GM13976 (cell line): ENCODE measurements at regions not wholly inside any gene's neighbourhood (a gene's known extent, or its start where the extent isn't known, plus 50 kb on each side); places are given as distances from the start of the nearest gene placed in this dataset.

Experiments
- DNase-seq: peaks from one replicate; pipeline ENCODE4 v3.0.0; 2012; ENCODE audit warnings: low spot score
- CTCF ChIP-seq: IDR thresholded peaks from 2 replicates; pipeline ENCODE4 v1.5.1; 2012; ENCODE audit warnings: borderline replicate concordance, mild to moderate bottlenecking; ENCODE audit not compliant: insufficient read depth; ENCODE audit errors: extremely low read depth, missing control alignments, control extremely low read depth
- in situ Hi-C: fragments of 300-500 bp; cut with MboI; formaldehyde crosslinking; loops from one replicate; pipeline ENCODE4 v1.12.0; 2022; ENCODE audit warnings: low sequenced_read_pairs, mixed read lengths, inconsistent platforms; ENCODE audit not compliant: unreplicated experiment

- in situ Hi-C loops = no loop called here
- no peak for TF ChIP-seq CTCF
- no peak for DNase-seq
Observed at GRCh38 chr3:105957722-105958121, 88.9 kb upstream of the CBLB start.

DNA sequence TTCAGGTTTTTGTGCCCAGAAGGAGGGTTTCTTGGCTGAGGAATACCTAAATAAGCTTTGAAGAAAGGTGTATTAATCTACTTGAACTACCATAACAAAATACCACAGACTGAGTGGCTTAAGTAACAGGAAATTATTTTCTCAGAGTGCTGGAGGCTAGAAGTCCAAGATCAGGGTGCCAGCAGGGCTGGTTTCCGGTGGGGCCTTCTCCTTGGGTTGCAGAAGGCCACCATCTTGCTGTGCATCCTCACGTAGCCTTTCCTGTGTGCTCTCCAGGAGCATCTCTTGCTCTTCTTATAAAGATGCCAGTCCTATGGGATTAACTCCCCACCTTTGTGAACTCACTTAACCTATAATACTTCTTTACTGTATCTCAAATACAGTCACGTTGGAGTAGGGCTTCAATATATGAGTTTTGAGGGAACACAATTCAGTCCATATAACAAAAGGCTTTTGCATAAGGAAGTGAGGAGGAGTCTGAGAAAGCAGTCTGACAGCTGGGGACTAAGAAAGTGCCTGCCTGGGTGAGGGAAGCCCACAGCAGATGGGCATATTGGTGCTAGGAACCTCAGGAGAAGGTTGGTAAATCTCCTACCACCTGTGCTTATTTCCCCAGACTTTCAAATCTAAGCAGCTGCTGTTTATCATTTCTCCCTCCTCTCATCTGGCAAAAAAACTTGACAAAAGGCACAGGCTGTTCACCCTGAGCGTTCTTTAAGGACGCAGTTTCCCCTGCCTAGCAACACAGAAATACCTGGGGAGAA lies 89.6 kb upstream of the CBLB start:
- no peak for TF ChIP-seq CTCF
- in situ Hi-C loops = no loop called here
- DNase-seq = no peak

- no peak for DNase-seq
- no peak for TF ChIP-seq CTCF
- in situ Hi-C loops = no loop called here
Observed at GRCh38 chr3:105959851-105960250, 91.0 kb upstream of the CBLB start.

DNA sequence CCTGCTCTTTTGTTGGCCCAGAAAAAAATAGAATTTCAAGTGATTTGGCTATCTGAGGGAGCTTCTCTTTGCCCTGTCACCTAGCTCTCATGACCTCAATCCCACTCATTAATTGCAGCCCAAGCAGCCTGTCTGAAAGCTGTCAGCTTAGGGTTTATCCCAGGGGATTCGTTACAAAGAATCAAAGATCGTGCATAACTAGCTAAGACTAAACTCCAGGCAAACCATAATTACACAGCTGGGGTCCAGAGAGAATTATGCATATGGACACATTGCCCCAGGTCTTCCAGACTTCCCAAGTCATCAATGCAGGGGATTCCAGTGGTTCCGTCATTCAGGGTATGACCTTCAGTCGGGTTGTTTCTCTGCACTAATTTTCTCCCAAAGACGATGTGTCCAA lies 91.6 kb upstream of the CBLB start:
- no peak for DNase-seq
- in situ Hi-C loops = no loop called here
- no peak for TF ChIP-seq CTCF

DNA sequence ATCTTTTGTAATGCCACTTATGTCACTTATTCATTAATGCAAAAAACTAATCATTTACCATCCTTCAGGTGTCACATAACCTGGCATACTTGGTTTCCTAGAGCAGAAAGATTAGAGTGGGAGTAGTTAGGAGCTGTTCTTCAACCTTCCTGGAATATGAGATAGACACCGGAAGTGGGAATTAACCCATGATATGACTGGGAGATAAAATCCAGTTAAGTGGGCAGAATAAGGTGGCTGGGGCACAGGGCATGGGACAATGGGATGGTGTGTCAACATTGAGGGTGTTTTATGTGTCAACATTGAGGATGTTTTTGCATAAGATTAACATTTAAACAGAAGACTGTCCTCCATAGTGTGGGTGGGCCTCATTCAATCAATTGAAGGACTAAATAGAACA lies 94.3 kb upstream of the CBLB start:
- in situ Hi-C loops = no loop called here
- no peak for TF ChIP-seq CTCF
- no peak for DNase-seq

DNA sequence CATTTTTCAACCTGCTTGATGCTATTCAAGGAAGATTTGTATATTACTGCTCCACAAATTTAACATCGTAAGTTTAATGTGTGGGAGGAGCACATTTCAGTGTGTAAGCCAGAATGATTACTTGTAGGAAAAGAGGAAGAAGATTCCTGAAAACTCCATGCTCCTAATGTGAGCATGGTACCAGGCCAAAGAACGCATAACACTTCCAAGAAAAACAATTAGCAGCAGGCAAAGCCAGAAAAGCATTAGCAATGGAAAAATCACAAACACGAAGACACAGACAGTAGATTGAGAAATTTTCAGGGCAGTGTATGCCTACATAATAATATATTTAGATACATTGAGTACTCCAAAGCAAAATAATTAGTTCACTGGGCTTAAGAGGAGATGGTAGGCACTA lies 96.6 kb upstream of the CBLB start:
- in situ Hi-C loops = no loop called here
- no peak for TF ChIP-seq CTCF
- no peak for DNase-seq
